ENCODE measurements at regions not wholly inside any gene's neighbourhood (a gene's known extent, or its start where the extent isn't known, plus 50 kb on each side); places are given as distances from the start of the nearest gene placed in this dataset.

GRCh38 chr12:91851741-91852477 is 293.7 kb downstream of the BTG1 start:
- H3K4me3 ChIP-seq (ENCODE audit: low read depth, low read length): no peak overlapping the region
- no peak for DNase-seq (ENCODE audit: low read depth)
- no peak for TF ChIP-seq POLR2A (IDR thresholded peaks at IDR 0.05; ENCODE audit: extremely low read depth, insufficient read length)
- TF ChIP-seq MYC (IDR thresholded peaks at IDR 0.05; ENCODE audit: low read depth, low read length): no peak
- TF ChIP-seq CTCF (IDR thresholded peaks at IDR 0.05; ENCODE audit: low read depth, low read length): no peak
- TF ChIP-seq, protein P1, sequence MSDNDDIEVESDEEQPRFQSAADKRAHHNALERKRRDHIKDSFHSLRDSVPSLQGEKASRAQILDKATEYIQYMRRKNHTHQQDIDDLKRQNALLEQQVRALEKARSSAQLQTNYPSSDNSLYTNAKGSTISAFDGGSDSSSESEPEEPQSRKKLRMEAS (IDR thresholded peaks at IDR 0.05; ENCODE audit: low read depth, low read length): no peak

DNA sequence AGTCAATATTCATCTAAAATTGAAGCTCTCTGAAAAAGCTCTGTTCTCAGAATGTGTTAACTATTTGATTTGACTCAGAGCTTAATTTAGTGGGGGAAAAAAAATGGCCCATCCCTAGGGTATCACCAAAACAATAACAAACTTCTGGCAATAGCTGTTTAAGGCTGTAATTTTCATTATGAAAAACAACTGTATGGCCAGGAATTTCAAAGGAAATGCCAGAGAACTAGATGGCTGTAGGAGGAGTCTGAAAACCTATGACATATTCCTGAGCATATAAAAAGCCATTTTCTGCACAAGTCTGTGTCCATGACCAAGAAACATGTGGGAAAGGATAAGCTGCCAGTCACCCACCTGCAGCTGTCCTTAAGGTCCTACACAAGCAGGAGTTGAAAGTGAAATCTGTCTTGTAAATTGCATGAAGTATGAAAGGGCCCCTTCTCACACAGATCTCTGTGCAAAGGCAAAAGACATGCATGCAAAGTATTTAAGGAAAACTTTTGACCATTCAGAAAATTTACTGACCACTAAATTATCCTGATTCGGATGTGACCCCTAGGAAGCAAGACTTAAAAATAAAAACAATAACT is 299.1 kb downstream of the BTG1 start:
- DNase-seq (ENCODE audit: low read depth): no peak
- no peak overlapping the region for H3K4me3 ChIP-seq (ENCODE audit: low read depth, low read length)
- TF ChIP-seq CTCF (IDR thresholded peaks at IDR 0.05; ENCODE audit: low read depth, low read length) (no peak), POLR2A (IDR thresholded peaks at IDR 0.05; ENCODE audit: extremely low read depth, insufficient read length) (no peak), MYC (IDR thresholded peaks at IDR 0.05; ENCODE audit: low read depth, low read length) (no peak)
- TF ChIP-seq, protein P1 (IDR thresholded peaks at IDR 0.05; ENCODE audit: low read depth, low read length): no peak

- DNase-seq (ENCODE audit: low read depth): no peak
- H3K4me3 ChIP-seq (ENCODE audit: low read depth, low read length): no peak overlapping the region
- TF ChIP-seq CTCF (IDR thresholded peaks at IDR 0.05; ENCODE audit: low read depth, low read length): no peak
- TF ChIP-seq MYC (IDR thresholded peaks at IDR 0.05; ENCODE audit: low read depth, low read length): no peak
- TF ChIP-seq POLR2A (IDR thresholded peaks at IDR 0.05; ENCODE audit: extremely low read depth, insufficient read length): no peak
- TF ChIP-seq, protein P1 (IDR thresholded peaks at IDR 0.05; ENCODE audit: low read depth, low read length): no peak
Observed at GRCh38 chr12:91845365-91845764, 300.3 kb downstream of the BTG1 start.

GRCh38 chr12:91841822-91842221 is 303.8 kb downstream of the BTG1 start:
- no peak for DNase-seq (ENCODE audit: low read depth)
- no peak for TF ChIP-seq POLR2A (IDR thresholded peaks at IDR 0.05; ENCODE audit: extremely low read depth, insufficient read length)
- TF ChIP-seq, protein P1 (IDR thresholded peaks at IDR 0.05; ENCODE audit: low read depth, low read length): no peak
- TF ChIP-seq MYC (IDR thresholded peaks at IDR 0.05; ENCODE audit: low read depth, low read length): no peak
- TF ChIP-seq CTCF (IDR thresholded peaks at IDR 0.05; ENCODE audit: low read depth, low read length): no peak

DNA sequence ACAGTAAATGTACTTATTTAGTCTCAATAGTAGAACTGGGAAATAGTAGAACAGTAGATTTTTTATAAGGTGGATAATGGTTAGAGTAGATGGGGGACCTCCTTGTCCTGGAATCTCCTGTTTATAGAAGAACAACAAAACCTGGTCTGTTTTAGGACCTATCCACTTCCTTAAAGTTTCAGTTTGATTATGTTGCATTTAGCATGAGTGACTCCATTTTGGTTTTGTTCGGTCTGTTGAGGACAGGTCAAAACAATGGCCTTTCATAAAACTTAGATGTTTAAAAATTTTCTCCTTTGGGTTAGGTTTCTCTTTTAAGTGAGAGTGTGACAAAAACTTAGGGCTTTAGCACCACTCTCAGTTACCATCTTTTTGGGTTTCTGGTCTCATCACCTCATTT is 308.9 kb downstream of the BTG1 start:
- H3K4me3 ChIP-seq (ENCODE audit: low read depth, low read length): no peak overlapping the region
- no peak for DNase-seq (ENCODE audit: low read depth)
- TF ChIP-seq POLR2A (IDR thresholded peaks at IDR 0.05; ENCODE audit: extremely low read depth, insufficient read length) (no peak), CTCF (IDR thresholded peaks at IDR 0.05; ENCODE audit: low read depth, low read length) (no peak), MYC (IDR thresholded peaks at IDR 0.05; ENCODE audit: low read depth, low read length) (no peak)
- TF ChIP-seq, protein P1 (IDR thresholded peaks at IDR 0.05; ENCODE audit: low read depth, low read length): no peak

More at GRCh38 chr12:91841822-91842221, 303.8 kb downstream of the BTG1 start:
- no peak overlapping the region for H3K4me3 ChIP-seq (ENCODE audit: low read depth, low read length)
